ENCODE measurements at regions not wholly inside any gene's neighbourhood (a gene's known extent, or its start where the extent isn't known, plus 50 kb on each side); places are given as distances from the start of the nearest gene placed in this dataset.

DNA sequence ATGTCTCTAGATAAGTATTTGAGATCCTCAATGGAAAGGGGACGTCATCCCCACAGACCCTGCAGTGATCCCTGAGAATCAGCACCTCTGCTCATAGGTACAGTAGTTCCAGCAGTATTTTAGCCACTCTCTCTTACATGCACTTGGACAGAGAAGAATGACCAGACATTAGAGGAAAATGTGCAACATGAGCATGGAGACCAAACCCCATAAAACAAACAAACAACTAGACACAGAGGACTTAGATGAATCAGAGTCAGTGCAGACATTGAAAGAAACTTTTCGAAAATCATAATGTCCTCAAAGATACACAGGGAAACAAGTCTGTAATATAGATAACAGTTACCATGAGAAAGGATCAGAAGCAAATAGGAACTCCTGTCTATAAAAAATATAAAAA, 108.2 kb downstream of the LYPLAL1 start:
- Mint-ChIP-seq H3K4me1 (ENCODE audit: low read depth) (no peaks in the 10 kb centered on the region), H3K4me3 (no peak overlapping the region), H3K27ac (no peak overlapping the region), H3K27me3 (no peaks in the 10 kb centered on the region), H3K9me3 (no peaks in the 10 kb centered on the region), H3K36me3 (no peaks in the 10 kb centered on the region)
- intact Hi-C loops (cut with micrococcal nuclease): no loop called here
- ChIA-PET POLR2A (no interaction called here), CTCF (no interaction called here)
- DNase-seq: no peak

DNA sequence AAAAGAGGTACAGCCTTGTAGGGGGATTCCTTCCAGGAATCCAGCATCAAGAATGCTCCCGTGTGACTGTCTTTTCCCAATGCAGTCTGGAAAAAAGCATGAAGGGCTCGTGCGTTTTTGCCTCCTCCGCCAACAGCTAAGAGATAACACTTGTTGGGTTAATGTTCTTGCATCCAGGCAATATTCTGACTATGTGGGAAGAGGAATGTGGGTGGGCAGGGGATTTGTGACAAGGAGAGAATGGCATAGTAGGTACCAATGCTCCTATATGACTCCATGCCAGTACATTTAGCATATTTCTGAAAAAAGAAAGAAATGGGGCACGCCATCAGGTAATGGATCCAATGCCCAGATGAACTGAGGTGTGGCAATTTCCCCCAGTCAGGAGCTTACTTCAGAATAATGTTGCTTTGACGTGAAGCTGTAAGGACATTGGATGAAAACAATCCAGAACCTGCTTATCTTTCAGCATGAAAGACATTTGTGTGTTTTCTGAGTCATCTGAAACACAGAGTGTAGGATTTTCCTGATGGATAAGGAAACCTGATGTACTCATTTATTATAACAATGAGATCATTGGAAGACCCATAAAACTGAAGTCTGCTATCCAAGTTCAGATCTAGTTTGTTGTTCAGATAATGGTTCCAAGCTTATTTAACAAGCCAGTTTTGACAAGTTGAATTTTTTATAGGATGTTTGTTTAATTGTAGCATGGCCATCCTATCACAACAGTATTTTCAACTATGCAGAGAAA, 105.5 kb downstream of the LYPLAL1 start:
- Mint-ChIP-seq H3K4me3 (no peak overlapping the region), H3K36me3 (no peaks in the 10 kb centered on the region), H3K4me1 (ENCODE audit: low read depth) (no peaks in the 10 kb centered on the region), H3K27me3 (no peaks in the 10 kb centered on the region), H3K9me3 (no peaks in the 10 kb centered on the region), H3K27ac (no peak overlapping the region)
- POLR2A ChIA-PET: no interaction called here
- CTCF ChIA-PET: no interaction called here
- DNase-seq: no peak
- intact Hi-C loops (cut with micrococcal nuclease): no loop called here

DNA sequence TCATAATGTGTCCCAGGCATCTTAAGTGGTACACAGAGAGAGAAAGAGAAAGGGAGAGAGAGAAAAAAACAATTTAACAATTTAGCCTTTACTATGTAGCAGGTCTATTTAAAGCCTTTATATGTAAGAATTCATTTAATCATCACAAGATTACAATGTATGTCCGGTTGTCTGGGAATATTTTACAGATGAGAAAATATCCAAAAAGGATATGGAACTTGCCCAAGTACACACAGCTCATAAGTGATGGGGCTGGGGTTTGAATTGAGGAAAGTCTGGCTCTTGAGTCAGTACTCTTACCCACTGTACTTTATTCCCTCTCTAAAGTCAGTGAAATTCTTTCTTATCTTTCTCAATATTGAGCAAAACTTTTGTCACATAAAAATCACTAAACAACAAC, 104.6 kb downstream of the LYPLAL1 start:
- H3K4me1 Mint-ChIP-seq (ENCODE audit: low read depth): no peaks in the 10 kb centered on the region

DNA sequence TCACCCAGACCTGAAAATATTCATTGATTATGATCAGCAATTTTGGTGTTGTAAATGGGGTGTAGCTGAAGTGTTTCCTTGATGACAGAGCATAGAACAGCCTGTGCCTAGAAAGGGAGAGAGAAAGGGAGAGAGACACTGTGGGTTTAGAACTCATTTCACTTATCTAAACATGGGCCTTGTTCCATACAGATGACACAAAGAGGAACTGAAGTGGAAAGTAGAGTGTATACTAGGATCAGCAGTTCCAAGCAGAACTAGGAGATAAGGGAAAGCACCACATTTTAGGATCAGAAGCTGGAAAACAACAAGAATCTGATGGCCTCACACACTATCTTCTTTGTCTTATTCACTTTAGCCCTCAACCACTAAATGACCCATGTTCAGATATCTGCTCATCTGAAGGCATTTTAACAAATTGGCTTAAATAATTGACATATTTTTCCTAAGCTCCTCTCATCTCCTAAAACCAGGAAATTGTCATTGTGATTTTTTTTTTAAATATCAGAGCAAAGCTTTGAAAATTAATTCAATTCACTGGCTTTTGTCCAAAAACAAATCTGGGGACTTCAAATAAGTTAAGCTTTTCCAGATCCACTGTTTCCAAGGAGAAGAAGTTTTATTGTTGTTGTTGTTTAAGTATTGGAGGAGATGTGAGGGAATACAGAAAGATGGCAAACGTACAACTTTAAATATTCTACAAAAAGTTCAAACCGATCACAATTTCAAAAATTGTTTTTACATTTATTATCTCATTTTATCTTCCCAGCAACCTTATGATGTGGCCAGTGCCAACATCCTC, 103.8 kb downstream of the LYPLAL1 start:
- CTCF ChIA-PET: no interaction called here
- Mint-ChIP-seq H3K4me1 (ENCODE audit: low read depth) (no peaks in the 10 kb centered on the region), H3K9me3 (no peaks in the 10 kb centered on the region), H3K27me3 (no peaks in the 10 kb centered on the region), H3K27ac (no peak overlapping the region), H3K36me3 (no peaks in the 10 kb centered on the region), H3K4me3 (no peak overlapping the region)
- DNase-seq: no peak
- intact Hi-C loops (cut with micrococcal nuclease): no loop called here
- POLR2A ChIA-PET: no interaction called here

More for the DNA sequence above, 104.6 kb downstream of the LYPLAL1 start:
- Mint-ChIP-seq H3K27ac (no peak overlapping the region), H3K9me3 (no peaks in the 10 kb centered on the region), H3K4me3 (no peak overlapping the region), H3K36me3 (no peaks in the 10 kb centered on the region), H3K27me3 (no peaks in the 10 kb centered on the region)
- intact Hi-C loops (cut with micrococcal nuclease): no loop called here
- POLR2A ChIA-PET: no interaction called here
- CTCF ChIA-PET: no interaction called here
- no peak for DNase-seq

DNA sequence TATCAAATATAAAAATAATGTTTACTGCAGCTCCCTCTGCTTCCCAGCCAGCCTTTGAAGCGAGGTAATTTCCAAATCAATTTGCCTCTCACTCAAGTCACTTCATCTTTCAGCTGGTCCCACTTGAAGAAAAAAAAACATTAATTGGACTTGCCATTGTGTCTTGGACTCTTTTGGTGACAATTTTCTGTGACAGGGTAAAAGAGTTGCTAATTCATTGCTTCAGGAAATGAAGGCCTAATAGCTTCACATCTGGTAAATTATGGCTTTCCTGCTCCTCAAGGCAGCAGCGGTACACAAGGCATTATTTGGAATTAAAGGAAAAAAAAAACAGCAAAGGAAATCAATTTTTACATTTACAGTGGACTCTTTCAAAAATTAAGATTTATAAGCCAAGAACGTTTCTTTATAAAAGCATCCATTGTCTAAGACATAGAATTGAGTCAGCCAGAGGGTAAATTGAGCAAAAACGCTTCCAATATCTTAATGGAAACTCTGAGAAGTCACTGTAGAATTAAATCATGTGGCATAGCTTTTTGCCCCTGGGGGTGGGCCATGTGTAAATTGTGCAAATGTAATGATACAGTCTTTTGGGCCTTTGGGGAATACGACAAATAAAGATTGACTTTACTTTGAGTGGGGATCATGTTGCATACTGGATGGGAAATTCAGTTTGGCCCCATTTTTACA, 102.5 kb downstream of the LYPLAL1 start:
- intact Hi-C loops (cut with micrococcal nuclease): no loop called here
- ChIA-PET POLR2A (no interaction called here), CTCF (no interaction called here)
- Mint-ChIP-seq H3K27me3 (no peaks in the 10 kb centered on the region), H3K27ac (no peak overlapping the region), H3K4me3 (no peak overlapping the region), H3K4me1 (ENCODE audit: low read depth) (no peaks in the 10 kb centered on the region), H3K36me3 (no peaks in the 10 kb centered on the region), H3K9me3 (no peaks in the 10 kb centered on the region)
- DNase-seq: no peak

DNA sequence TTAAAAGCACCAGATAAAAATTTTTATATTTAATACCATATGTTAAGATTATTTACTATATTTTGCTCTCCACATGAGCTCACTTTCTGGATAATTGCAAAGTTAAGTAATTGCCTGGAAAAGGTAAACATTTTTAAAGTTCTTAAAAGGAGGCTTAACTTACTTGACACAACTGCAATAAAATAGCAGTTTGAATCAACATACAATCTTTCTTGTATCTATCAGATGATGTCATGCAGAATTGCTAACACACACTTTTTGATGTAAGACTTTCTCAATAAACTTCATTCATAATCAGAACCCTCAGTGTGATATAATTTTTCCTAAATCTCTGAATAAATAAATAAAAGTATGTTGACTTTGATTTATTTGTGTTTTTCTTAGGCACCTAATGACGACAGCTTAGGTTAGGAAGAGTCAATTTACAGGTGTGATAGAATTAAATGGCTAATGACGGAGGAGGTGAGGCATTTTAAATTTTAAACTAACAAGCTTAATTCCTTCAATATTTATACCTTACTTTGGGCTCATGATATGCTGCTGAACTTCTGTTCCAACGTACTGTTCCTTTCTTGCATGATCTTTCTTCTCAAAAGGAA, 99.5 kb downstream of the LYPLAL1 start:
- no peak overlapping the region for H3K27ac Mint-ChIP-seq
- DNase-seq: no peak
- CTCF ChIA-PET: no interaction called here

DNA sequence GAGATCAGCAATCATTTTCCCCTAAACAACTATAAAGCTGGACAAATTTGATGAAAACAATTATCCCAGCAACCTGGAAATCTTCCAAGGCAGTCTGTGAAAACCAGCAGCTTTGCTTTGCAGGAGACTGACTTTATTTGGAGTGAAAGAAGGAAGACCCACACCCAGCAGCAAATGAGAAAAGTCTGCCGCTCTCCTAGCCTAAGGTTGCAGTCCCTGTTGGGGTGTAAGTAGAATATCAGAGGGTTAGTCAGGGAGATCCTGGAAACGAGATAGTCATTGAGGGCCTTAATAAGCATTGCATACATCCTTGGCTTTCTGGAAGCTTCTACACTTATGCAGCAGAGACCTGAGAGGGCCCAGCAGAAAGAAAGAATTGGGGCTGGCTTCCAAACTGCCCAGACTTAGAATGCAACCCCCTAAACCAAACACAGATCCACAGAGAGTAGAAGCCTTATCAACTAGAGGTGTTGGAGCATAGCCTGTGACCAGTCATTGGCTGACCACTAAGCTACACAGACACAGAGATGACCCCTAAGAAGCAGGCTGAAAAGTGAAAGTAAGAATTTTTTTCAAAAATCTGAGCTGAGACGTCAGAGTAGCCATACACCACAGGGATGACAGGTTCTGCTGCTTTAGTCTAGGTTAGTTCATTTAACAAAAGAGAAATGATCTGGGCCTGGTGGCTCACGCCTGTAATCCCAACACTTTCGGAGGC, 98.3 kb downstream of the LYPLAL1 start:
- H3K4me1 Mint-ChIP-seq (ENCODE audit: low read depth): no peaks in the 10 kb centered on the region
- ChIA-PET CTCF (no interaction called here), POLR2A (no interaction called here)
- DNase-seq: no peak
- no peaks in the 10 kb centered on the region for H3K9me3 Mint-ChIP-seq
- no peaks in the 10 kb centered on the region for H3K27me3 Mint-ChIP-seq
- no peaks in the 10 kb centered on the region for H3K36me3 Mint-ChIP-seq
- H3K27ac Mint-ChIP-seq: no peak overlapping the region
- intact Hi-C loops (cut with micrococcal nuclease): no loop called here
- H3K4me3 Mint-ChIP-seq: no peak overlapping the region

More for the DNA sequence above, 99.5 kb downstream of the LYPLAL1 start:
- Mint-ChIP-seq H3K4me1 (ENCODE audit: low read depth) (no peaks in the 10 kb centered on the region), H3K4me3 (no peak overlapping the region), H3K9me3 (no peaks in the 10 kb centered on the region), H3K36me3 (no peaks in the 10 kb centered on the region), H3K27me3 (no peaks in the 10 kb centered on the region)
- intact Hi-C loops (cut with micrococcal nuclease): no loop called here
- POLR2A ChIA-PET: no interaction called here

DNA sequence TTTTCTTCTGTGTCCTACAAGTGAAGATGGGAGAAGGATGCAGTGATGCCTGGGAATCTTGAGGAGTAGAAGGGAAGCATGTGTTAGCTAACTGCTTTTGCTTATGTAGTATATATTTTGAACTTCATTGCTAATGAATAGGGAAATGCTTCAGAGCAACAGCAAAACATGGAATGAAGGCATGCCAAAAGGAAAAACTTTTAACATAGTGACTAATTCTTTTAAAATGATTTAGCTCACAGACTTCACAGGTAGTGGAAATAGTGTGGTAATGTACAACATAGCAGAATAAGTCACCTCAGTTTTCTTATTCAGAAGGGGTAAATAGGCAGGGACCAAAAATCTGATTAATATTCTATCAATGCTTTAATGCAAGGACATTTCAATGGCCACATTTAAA, 95.5 kb downstream of the LYPLAL1 start:
- H3K9me3 Mint-ChIP-seq: no peaks in the 10 kb centered on the region
- no peaks in the 10 kb centered on the region for H3K27me3 Mint-ChIP-seq
- no peaks in the 10 kb centered on the region for H3K4me1 Mint-ChIP-seq (ENCODE audit: low read depth)
- H3K27ac Mint-ChIP-seq: no peak overlapping the region
- ChIA-PET POLR2A (no interaction called here), CTCF (no interaction called here)
- no peak overlapping the region for H3K4me3 Mint-ChIP-seq
- H3K36me3 Mint-ChIP-seq: no peaks in the 10 kb centered on the region
- intact Hi-C loops (cut with micrococcal nuclease): no loop called here
- no peak for DNase-seq

DNA sequence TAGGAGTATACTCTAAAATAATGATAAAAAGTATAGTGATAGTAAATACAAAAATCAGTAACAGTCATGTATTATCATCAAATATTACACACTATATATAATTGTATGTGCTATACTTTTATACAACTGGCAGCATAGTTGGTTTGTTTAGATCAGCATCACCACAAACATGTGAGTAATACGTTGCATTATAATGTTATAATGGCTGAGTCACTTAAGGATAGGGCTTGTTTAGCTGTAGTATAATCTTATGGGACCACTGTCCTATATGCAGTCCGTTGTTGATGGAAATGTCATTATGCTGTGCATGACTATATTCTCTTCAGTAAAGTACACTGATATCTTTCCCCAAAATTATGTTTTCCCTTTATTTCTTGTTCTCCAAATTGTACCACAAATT, 92.8 kb downstream of the LYPLAL1 start:
- POLR2A ChIA-PET: no interaction called here
- Mint-ChIP-seq H3K4me3 (no peak overlapping the region), H3K36me3 (no peaks in the 10 kb centered on the region), H3K9me3 (peaks cover 12% of the 10 kb centered on the region), H3K27me3 (no peaks in the 10 kb centered on the region), H3K27ac (no peak overlapping the region), H3K4me1 (ENCODE audit: low read depth) (no peaks in the 10 kb centered on the region)
- DNase-seq: no peak
- intact Hi-C loops (cut with micrococcal nuclease): no loop called here
- CTCF ChIA-PET: no interaction called here

DNA sequence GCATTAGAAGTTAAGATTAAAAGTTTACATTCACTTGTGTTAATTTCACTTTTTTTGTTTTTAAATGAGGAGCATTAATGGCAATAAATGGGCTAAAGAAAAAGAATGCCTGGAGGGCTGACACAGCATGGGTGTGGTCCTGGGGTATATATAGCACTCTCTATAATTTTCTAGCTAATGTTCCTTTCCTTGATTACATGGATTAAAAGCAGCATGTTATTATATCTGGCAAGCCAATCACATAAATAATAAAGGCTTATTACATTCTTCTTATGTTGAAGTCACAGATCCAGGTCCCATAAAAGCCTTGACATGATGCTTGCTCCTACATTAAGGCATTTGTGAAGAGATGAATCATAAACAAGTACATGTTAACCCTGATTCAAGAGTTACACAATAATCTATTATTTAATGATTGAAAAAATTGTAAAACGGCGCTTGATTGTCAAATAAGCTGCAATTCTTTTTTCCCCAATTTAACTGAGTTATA, 91.4 kb downstream of the LYPLAL1 start:
- H3K4me1 Mint-ChIP-seq (ENCODE audit: low read depth): no peaks in the 10 kb centered on the region
- peaks cover 19% of the 10 kb centered on the region for H3K9me3 Mint-ChIP-seq
- H3K36me3 Mint-ChIP-seq: no peaks in the 10 kb centered on the region
- intact Hi-C loops (cut with micrococcal nuclease): no loop called here
- no peaks in the 10 kb centered on the region for H3K27me3 Mint-ChIP-seq
- ChIA-PET CTCF (no interaction called here), POLR2A (no interaction called here)
- no peak for DNase-seq
- no peak overlapping the region for H3K4me3 Mint-ChIP-seq
- H3K27ac Mint-ChIP-seq: no peak overlapping the region

DNA sequence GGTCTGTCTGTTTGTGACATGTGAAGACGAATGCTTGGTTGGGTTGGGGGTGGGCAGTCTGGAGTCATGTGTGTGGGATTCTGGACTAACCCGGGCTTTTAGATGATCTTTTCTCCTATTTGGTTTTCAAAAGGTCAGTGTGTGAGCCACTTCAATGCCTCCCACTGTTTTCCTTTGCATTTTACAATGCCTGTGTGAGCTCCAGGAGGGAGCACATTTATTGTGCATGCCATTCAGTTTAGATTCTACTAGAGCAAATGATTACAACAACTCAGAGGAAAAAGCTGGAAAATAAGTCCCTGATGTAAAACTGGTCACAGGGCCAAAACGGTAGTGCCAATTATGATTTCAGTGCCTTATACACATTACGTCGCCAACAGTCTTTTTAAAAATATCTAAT, 90.9 kb downstream of the LYPLAL1 start:
- intact Hi-C loops (cut with micrococcal nuclease): no loop called here
- no peaks in the 10 kb centered on the region for H3K4me1 Mint-ChIP-seq (ENCODE audit: low read depth)
- ChIA-PET POLR2A (no interaction called here), CTCF (no interaction called here)
- no peak for DNase-seq
- H3K9me3 Mint-ChIP-seq: peaks cover 21% of the 10 kb centered on the region
- no peak overlapping the region for H3K4me3 Mint-ChIP-seq
- no peaks in the 10 kb centered on the region for H3K36me3 Mint-ChIP-seq
- H3K27me3 Mint-ChIP-seq: no peaks in the 10 kb centered on the region
- H3K27ac Mint-ChIP-seq: no peak overlapping the region
